ENCODE measurements at regions not wholly inside any gene's neighbourhood (a gene's known extent, or its start where the extent isn't known, plus 50 kb on each side); places are given as distances from the start of the nearest gene placed in this dataset.

DNA sequence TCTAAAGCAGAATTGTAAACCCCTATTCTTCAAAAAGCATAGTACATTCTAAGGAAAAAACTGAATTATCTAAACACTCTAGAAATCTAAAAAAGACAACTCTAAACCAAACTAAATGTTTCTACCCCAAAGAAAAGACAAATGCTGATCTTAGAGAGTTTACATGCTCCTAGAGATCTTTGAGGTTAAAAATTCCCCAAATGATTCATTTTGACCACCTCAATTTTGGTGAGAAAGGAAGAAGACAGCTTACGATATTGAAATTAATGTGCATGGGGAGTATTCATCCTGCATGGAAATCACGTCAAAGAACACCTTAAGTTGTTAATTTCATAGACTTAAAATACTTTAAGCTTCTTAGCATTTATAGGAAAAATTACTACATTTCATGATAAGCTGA is 377.8 kb upstream of the RUNX1 start:
- no peak overlapping the region for H3K4me3 ChIP-seq (ENCODE audit: low read depth, low read length)
- TF ChIP-seq HOXD13 (CRISPR knock-in tag; IDR thresholded peaks at IDR 0.05; ENCODE audit: borderline replicate concordance) (no peak), SP3 (tag by site-specific recombination; IDR thresholded peaks at IDR 0.05) (no peak), ZNF184 (tag by site-specific recombination; IDR thresholded peaks at IDR 0.05) (no peak), ZNF645 (tag by site-specific recombination; IDR thresholded peaks at IDR 0.05) (no peak), ZNF777 (tag by site-specific recombination; IDR thresholded peaks at IDR 0.05; ENCODE audit: borderline replicate concordance) (no peak), ZBTB21 (tag by site-specific recombination; IDR thresholded peaks at IDR 0.05) (no peak), ZIC2 (tag by site-specific recombination; IDR thresholded peaks at IDR 0.05) (no peak), ZNF596 (tag by site-specific recombination; IDR thresholded peaks at IDR 0.05) (no peak), KLF17 (tag by site-specific recombination; IDR thresholded peaks at IDR 0.05) (no peak), ZNF223 (tag by site-specific recombination; IDR thresholded peaks at IDR 0.05) (no peak), ZNF658 (tag by site-specific recombination; IDR thresholded peaks at IDR 0.05) (no peak)
- TF ChIP-seq, protein P1, sequence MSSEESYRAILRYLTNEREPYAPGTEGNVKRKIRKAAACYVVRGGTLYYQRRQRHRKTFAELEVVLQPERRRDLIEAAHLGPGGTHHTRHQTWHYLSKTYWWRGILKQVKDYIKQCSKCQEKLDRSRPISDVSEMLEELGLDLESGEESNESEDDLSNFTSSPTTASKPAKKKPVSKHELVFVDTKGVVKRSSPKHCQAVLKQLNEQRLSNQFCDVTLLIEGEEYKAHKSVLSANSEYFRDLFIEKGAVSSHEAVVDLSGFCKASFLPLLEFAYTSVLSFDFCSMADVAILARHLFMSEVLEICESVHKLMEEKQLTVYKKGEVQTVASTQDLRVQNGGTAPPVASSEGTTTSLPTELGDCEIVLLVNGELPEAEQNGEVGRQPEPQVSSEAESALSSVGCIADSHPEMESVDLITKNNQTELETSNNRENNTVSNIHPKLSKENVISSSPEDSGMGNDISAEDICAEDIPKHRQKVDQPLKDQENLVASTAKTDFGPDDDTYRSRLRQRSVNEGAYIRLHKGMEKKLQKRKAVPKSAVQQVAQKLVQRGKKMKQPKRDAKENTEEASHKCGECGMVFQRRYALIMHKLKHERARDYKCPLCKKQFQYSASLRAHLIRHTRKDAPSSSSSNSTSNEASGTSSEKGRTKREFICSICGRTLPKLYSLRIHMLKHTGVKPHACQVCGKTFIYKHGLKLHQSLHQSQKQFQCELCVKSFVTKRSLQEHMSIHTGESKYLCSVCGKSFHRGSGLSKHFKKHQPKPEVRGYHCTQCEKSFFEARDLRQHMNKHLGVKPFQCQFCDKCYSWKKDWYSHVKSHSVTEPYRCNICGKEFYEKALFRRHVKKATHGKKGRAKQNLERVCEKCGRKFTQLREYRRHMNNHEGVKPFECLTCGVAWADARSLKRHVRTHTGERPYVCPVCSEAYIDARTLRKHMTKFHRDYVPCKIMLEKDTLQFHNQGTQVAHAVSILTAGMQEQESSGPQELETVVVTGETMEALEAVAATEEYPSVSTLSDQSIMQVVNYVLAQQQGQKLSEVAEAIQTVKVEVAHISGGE (tag by site-specific recombination; conservative IDR thresholded peaks at IDR 0.05; ENCODE audit: low read depth), result no peak
- TF ChIP-seq, protein P2, sequence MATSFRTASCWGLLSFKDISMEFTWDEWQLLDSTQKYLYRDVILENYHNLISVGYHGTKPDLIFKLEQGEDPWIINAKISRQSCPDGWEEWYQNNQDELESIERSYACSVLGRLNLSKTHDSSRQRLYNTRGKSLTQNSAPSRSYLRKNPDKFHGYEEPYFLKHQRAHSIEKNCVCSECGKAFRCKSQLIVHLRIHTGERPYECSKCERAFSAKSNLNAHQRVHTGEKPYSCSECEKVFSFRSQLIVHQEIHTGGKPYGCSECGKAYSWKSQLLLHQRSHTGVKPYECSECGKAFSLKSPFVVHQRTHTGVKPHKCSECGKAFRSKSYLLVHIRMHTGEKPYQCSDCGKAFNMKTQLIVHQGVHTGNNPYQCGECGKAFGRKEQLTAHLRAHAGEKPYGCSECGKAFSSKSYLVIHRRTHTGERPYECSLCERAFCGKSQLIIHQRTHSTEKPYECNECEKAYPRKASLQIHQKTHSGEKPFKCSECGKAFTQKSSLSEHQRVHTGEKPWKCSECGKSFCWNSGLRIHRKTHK (tag by site-specific recombination; IDR thresholded peaks at IDR 0.05), result no peak
- TF ChIP-seq, protein P3, sequence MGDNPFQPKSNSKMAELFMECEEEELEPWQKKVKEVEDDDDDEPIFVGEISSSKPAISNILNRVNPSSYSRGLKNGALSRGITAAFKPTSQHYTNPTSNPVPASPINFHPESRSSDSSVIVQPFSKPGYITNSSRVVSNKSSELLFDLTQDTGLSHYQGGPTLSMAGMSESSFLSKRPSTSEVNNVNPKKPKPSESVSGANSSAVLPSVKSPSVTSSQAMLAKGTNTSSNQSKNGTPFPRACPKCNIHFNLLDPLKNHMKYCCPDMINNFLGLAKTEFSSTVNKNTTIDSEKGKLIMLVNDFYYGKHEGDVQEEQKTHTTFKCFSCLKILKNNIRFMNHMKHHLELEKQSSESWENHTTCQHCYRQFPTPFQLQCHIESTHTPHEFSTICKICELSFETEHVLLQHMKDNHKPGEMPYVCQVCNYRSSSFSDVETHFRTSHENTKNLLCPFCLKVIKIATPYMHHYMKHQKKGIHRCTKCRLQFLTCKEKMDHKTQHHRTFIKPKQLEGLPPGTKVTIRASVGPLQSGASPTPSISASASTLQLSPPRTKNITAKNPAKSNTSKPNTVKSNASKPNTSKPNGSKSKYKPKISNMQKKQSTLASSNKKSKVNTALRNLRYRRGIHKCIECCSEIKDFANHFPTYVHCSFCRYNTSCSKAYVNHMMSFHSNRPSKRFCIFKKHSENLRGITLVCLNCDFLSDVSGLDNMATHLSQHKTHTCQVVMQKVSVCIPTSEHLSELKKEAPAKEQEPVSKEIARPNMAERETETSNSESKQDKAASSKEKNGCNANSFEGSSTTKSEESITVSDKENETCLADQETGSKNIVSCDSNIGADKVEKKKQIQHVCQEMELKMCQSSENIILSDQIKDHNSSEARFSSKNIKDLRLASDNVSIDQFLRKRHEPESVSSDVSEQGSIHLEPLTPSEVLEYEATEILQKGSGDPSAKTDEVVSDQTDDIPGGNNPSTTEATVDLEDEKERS (tag by site-specific recombination; IDR thresholded peaks at IDR 0.05), result no peak
- CTCF ChIA-PET, result no interaction called here
- no peaks in the 10 kb centered on the region for H3K9me3 ChIP-seq (ENCODE audit: control insufficient read depth, insufficient read depth, low read depth, low read length)
- no peak overlapping the region for H3K27ac ChIP-seq (ENCODE audit: extremely low read depth, low read depth, low read length)
- no peaks in the 10 kb centered on the region for H3K4me1 ChIP-seq (ENCODE audit: control insufficient read depth, insufficient read depth, low read length)
- POLR2A ChIA-PET, result no interaction called here
- no peaks in the 10 kb centered on the region for H3K36me3 ChIP-seq (ENCODE audit: control insufficient read depth in 2 of 2, insufficient read depth in 1 of 2, low read length in 2 of 2)

DNA sequence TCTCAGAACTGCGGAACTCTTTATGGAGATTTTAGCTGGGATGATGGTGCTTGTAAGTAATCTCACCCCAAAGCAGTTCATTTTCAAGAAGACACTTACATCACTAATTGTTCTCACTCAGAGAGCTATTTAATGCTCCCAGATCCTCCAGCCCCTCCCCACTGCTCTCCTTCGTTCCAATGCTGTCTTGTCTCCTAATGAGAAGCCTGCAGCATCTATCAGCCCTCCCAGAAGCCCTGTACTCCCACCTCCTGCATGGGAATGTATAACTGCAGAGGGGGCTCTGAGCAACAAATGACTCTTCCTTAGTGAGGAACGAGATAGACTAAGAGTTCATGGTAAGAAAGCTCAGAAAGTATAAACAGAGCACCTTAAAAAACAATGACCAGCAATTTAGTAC is 377.4 kb upstream of the RUNX1 start:
- CTCF ChIA-PET, result interaction anchor here (0.7 kb wide), 1 partner anchor 15 kb away, joined by 8 read pairs; no protein-coding TSS in a partner anchor

More for the DNA sequence above, 377.4 kb upstream of the RUNX1 start:
- H3K4me3 ChIP-seq (ENCODE audit: low read depth, low read length), result no peak overlapping the region
- no peaks in the 10 kb centered on the region for H3K9me3 ChIP-seq (ENCODE audit: control insufficient read depth, insufficient read depth, low read depth, low read length)
- TF ChIP-seq ZNF350 (tag by site-specific recombination; IDR thresholded peaks at IDR 0.05), result no peak
- TF ChIP-seq ZNF138 (tag by site-specific recombination; IDR thresholded peaks at IDR 0.05; ENCODE audit: borderline replicate concordance), result no peak
- H3K4me1 ChIP-seq (ENCODE audit: control insufficient read depth, insufficient read depth, low read length), result no peaks in the 10 kb centered on the region
- POLR2A ChIA-PET, result no interaction called here
- no peak overlapping the region for H3K27ac ChIP-seq (ENCODE audit: extremely low read depth, low read depth, low read length)
- H3K36me3 ChIP-seq (ENCODE audit: control insufficient read depth in 2 of 2, insufficient read depth in 1 of 2, low read length in 2 of 2), result no peaks in the 10 kb centered on the region

All from HEK293 (cell line).